Activated B cell treated with CpG ODN at 0.5 μM for 24 hours (primary cell): ENCODE measurements at regions not wholly inside any gene's neighbourhood (a gene's known extent, or its start where the extent isn't known, plus 50 kb on each side); places are given as distances from the start of the nearest gene placed in this dataset.

ENCODE experiments used
- ATAC-seq: fragments of 200-7000 bp; cut with Tn5 transposase; one replicate; pipeline ENCODE4 v1.10.0; 2021; ENCODE audit warnings: low read depth, mild to moderate bottlenecking, moderate library complexity
- CTCF ChIA-PET: fragments of 350-600 bp; sonication (Branson Sonifier 250); formaldehyde crosslinking; loops from one replicate; lab custom pipeline; 2021; ENCODE audit warnings: antibody characterized with exemption; lab: Charles Lee
- POLR2A ChIA-PET: fragments of 350-600 bp; sonication (Branson Sonifier 250); formaldehyde crosslinking; loops from one replicate; lab custom pipeline; 2021; ENCODE audit warnings: antibody characterized with exemption; lab: Charles Lee
- DNase-seq: peaks from one replicate; pipeline ENCODE4 v3.0.0; 2022
- H3K27ac Mint-ChIP-seq: one replicate; pipeline ENCODE4 v1.8.0; 2020; ENCODE audit warnings: mixed read lengths
- H3K27me3 Mint-ChIP-seq: one replicate; pipeline ENCODE4 v1.8.0; 2021; ENCODE audit warnings: mixed read lengths
- H3K36me3 Mint-ChIP-seq: one replicate; pipeline ENCODE4 v1.8.0; 2021; ENCODE audit warnings: low read depth, mixed read lengths
- H3K4me1 Mint-ChIP-seq: one replicate; pipeline ENCODE4 v1.8.0; 2021; ENCODE audit warnings: mixed read lengths
- H3K4me3 Mint-ChIP-seq: one replicate; pipeline ENCODE4 v1.8.0; 2020; ENCODE audit warnings: mild to moderate bottlenecking, mixed read lengths
- H3K9me3 Mint-ChIP-seq: one replicate; pipeline ENCODE4 v1.8.0; 2020; ENCODE audit warnings: mixed read lengths
- intact Hi-C: fragments of 100-400 bp; cut with micrococcal nuclease; formaldehyde crosslinking; loops from one replicate; pipeline ENCODE4 v1.15.1; 2024
- TF ChIP-seq, protein P1 (sequence below): fragments of 200-600 bp; IDR thresholded peaks from one replicate; pipeline ENCODE4 v1.8.0; 2022; ENCODE audit warnings: antibody characterized with exemption, mild to moderate bottlenecking

DNA sequence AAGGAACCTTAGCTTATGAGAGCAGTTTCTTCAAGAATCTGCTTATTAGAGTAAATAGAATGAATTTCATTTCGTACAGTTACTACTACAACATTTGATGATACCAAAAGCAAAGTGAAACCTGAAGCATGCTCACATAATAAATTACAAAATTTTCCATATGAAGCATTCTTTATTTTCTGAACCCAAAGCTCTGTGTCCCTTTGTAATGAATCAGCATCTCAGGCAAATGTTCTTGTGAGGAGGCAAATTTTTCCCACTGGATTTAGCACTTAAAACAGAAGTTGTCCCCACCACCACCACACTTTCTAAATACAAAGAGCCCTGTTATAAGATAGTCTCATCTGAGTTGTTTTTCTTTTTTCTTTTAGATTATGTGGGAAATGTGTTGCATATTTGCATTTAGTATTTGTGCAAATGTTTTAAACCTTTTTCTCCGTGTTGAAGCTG is 70.7 kb upstream of the NFKB1 start:
- H3K27ac Mint-ChIP-seq, result peak overlapping the region; percentile 76
- CTCF ChIA-PET, result interaction anchor here (0.9 to 1.4 kb wide), 5 partner anchors 18 to 195 kb away, joined by 3 to 5 read pairs (median 4); partner anchors contain the start of gene SLC39A8
- H3K4me1 Mint-ChIP-seq, result peaks cover 5% of the 10 kb centered on the region
- intact Hi-C loops, result loop anchor here (2.0 to 10.0 kb wide), 4 partner anchors 168 to 768 kb away; partner anchors contain the start of genes CENPE, MANBA and UBE2D3
- H3K36me3 Mint-ChIP-seq, result no peaks in the 10 kb centered on the region
- TF ChIP-seq, protein P1, sequence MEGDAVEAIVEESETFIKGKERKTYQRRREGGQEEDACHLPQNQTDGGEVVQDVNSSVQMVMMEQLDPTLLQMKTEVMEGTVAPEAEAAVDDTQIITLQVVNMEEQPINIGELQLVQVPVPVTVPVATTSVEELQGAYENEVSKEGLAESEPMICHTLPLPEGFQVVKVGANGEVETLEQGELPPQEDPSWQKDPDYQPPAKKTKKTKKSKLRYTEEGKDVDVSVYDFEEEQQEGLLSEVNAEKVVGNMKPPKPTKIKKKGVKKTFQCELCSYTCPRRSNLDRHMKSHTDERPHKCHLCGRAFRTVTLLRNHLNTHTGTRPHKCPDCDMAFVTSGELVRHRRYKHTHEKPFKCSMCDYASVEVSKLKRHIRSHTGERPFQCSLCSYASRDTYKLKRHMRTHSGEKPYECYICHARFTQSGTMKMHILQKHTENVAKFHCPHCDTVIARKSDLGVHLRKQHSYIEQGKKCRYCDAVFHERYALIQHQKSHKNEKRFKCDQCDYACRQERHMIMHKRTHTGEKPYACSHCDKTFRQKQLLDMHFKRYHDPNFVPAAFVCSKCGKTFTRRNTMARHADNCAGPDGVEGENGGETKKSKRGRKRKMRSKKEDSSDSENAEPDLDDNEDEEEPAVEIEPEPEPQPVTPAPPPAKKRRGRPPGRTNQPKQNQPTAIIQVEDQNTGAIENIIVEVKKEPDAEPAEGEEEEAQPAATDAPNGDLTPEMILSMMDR, result no peak
- DNase-seq, result no peak
- ATAC-seq, result no peak
- POLR2A ChIA-PET, result interaction anchor here (0.7 to 1.6 kb wide), 10 partner anchors 62 to 624 kb away, joined by 3 to 16 read pairs (median 6); partner anchors contain the start of genes NFKB1 and SLC39A8
- H3K4me3 Mint-ChIP-seq, result peak overlapping the region; percentile 92
- peaks cover 3% of the 10 kb centered on the region for H3K9me3 Mint-ChIP-seq
- no peaks in the 10 kb centered on the region for H3K27me3 Mint-ChIP-seq

DNA sequence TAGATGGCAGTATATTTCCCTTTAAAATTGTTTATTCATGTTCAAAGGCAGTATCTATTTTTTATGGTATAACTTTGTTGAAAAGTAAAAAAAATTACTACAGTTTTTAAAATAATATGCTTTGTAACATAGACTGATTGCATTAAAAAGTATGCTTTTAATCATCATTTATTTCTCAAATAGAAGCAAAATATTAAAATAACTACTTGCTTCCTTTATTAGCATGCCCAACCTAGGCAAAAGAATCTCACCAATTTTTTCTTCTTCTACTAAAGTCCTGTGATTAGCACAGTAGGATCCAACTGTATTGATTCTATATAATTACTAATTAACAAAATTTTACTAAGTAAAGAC is 69.6 kb upstream of the NFKB1 start:
- no peak for ATAC-seq
- Mint-ChIP-seq H3K9me3 (peaks cover 3% of the 10 kb centered on the region), H3K4me1 (peaks cover 5% of the 10 kb centered on the region), H3K27me3 (no peaks in the 10 kb centered on the region), H3K27ac (no peak overlapping the region), H3K36me3 (no peaks in the 10 kb centered on the region), H3K4me3 (peak overlapping the region; percentile 92)
- ChIA-PET CTCF (interaction anchor here (1.2 to 1.4 kb wide), 3 partner anchors 125 to 577 kb away, joined by 3 to 4 read pairs (median 3); no protein-coding TSS in a partner anchor), POLR2A (interaction anchor here (0.7 to 1.6 kb wide), 3 partner anchors 69 to 396 kb away, joined by 3 to 16 read pairs (median 8); partner anchors contain the start of gene MANBA)
- intact Hi-C loops, result loop anchor here (1.0 to 10.0 kb wide), 11 partner anchors 41 to 767 kb away; partner anchors contain the start of genes CENPE, MANBA, NFKB1 and SLC39A8
- TF ChIP-seq, protein P1, result no peak
- DNase-seq, result no peak

DNA sequence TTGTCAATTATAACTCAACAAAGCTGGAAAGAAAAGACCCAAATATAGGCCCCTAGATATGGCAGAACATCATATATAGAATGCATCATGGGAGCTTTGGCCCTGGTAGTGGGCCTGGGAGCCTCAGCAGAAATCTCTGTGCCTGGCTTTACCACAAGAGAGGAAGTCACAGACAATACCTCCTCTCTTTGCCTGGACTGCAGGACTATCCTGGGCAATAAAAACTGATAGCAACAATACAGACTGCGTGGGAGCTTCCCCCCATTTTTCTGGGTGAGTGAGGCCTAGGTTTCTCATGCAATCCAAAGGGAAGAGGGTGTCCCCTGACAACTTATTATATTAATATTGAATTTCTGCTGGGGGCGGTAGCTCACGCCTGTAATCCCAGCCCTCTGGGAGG is 64.0 kb upstream of the NFKB1 start:
- ChIA-PET CTCF (no interaction called here), POLR2A (no interaction called here)
- ATAC-seq, result no peak
- no peaks in the 10 kb centered on the region for H3K27me3 Mint-ChIP-seq
- no peak overlapping the region for H3K4me3 Mint-ChIP-seq
- intact Hi-C loops, result loop anchor here (10.0 kb wide), 1 partner anchor 328 kb away; the partner anchor contains the start of gene MANBA
- no peaks in the 10 kb centered on the region for H3K4me1 Mint-ChIP-seq
- no peaks in the 10 kb centered on the region for H3K36me3 Mint-ChIP-seq
- no peak overlapping the region for H3K27ac Mint-ChIP-seq
- peaks cover 3% of the 10 kb centered on the region for H3K9me3 Mint-ChIP-seq
- TF ChIP-seq, protein P1, result no peak
- no peak for DNase-seq

DNA sequence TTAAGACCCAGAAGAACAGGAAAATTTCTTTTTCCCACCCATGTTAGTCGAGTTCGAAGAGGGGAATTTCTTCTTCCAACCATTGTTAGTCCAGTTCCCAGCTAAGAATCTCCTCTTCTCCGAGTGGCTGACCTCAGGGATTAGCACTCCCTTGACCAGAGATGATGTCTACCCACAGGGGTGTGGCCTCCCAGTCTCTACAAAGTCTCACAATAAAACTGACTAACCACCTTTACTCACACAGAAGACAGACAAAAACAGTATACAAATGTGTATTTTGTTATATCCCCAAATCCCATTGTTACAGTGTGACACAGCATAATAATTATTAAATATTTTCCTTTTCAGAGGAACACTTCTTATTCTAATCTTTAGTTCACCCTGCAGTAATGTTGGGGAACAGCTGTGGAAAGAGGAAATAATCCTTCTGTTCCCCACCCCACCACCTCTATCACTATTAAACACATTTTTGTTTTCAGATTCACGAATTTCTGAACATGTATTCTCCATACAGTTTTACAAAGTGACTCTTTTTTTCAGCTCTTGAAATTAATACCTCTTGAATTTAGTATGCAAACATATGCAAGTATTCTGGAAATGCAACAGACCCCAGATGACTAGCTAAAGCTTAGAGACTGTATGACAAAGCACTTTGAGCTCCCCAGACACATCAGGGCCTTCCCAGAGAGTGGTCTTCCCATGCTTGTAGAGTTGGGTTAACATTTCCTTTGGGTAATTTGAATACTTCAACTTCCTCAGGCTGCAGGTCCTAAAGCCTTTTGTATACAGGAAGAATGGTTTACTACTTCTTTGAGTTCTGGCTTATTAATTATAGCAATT is 62.5 kb upstream of the NFKB1 start:
- H3K9me3 Mint-ChIP-seq, result peaks cover 3% of the 10 kb centered on the region
- no peaks in the 10 kb centered on the region for H3K36me3 Mint-ChIP-seq
- POLR2A ChIA-PET, result no interaction called here
- DNase-seq, result no peak
- TF ChIP-seq, protein P1, result no peak
- ATAC-seq, result no peak
- no peak overlapping the region for H3K27ac Mint-ChIP-seq
- H3K27me3 Mint-ChIP-seq, result no peaks in the 10 kb centered on the region
- CTCF ChIA-PET, result interaction anchor here (0.9 kb wide), 1 partner anchor 571 kb away, joined by 3 read pairs; no protein-coding TSS in a partner anchor
- no peak overlapping the region for H3K4me3 Mint-ChIP-seq
- no peaks in the 10 kb centered on the region for H3K4me1 Mint-ChIP-seq
- intact Hi-C loops, result loop anchor here (10.0 kb wide), 1 partner anchor 326 kb away; the partner anchor contains the start of gene MANBA

DNA sequence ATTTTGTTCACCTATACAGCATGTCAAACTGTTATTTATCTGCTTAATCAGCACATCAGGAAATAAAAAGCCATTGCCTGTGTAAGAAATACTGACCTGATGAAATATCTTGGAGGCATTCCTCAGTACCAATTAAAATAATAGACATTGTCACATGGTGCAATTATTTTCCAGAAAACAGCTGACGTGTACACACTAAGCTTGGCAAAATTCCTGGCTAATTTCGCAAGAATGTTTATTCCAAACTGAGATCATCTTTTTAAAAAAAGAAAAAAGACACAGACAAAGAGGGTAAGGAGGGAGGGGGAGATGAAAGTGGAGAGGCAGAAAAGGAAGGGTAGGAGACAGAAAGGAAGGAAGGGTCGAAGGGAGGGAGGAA is 61.9 kb upstream of the NFKB1 start:
- intact Hi-C loops, result loop anchor here (10.0 kb wide), 1 partner anchor 326 kb away; the partner anchor contains the start of gene MANBA
- no peaks in the 10 kb centered on the region for H3K4me1 Mint-ChIP-seq
- H3K9me3 Mint-ChIP-seq, result peaks cover 3% of the 10 kb centered on the region
- no peak overlapping the region for H3K4me3 Mint-ChIP-seq
- no peak for DNase-seq
- ChIA-PET CTCF (interaction anchor here (0.9 kb wide), 1 partner anchor 570 kb away, joined by 3 read pairs; no protein-coding TSS in a partner anchor), POLR2A (no interaction called here)
- ATAC-seq, result no peak
- H3K27ac Mint-ChIP-seq, result no peak overlapping the region
- TF ChIP-seq, protein P1, result no peak
- no peaks in the 10 kb centered on the region for H3K36me3 Mint-ChIP-seq
- H3K27me3 Mint-ChIP-seq, result no peaks in the 10 kb centered on the region
